Glutamatergic neuron (in vitro differentiated cells): ENCODE measurements at regions not wholly inside any gene's neighbourhood (a gene's known extent, or its start where the extent isn't known, plus 50 kb on each side); places are given as distances from the start of the nearest gene placed in this dataset.
A peak's percentile ranks its signal among the peaks of the same experiment; 100 is the strongest.

Experiments used
- DNase-seq: peaks from one replicate; pipeline ENCODE4 v3.0.0; 2022
- H3K27ac Mint-ChIP-seq: one replicate; pipeline ENCODE4 v1.8.0; 2020; ENCODE audit warnings: mild to moderate bottlenecking, mixed read lengths, inconsistent platforms; ENCODE audit not compliant: unreplicated experiment
- H3K27me3 Mint-ChIP-seq: one replicate; pipeline ENCODE4 v1.8.0; 2020; ENCODE audit warnings: mild to moderate bottlenecking, moderate library complexity, mixed read lengths, inconsistent platforms; ENCODE audit not compliant: unreplicated experiment
- H3K36me3 Mint-ChIP-seq: one replicate; pipeline ENCODE4 v1.8.0; 2020; ENCODE audit warnings: mild to moderate bottlenecking, mixed read lengths, inconsistent platforms; ENCODE audit not compliant: unreplicated experiment
- H3K4me1 Mint-ChIP-seq: one replicate; pipeline ENCODE4 v1.8.0; 2020; ENCODE audit warnings: mild to moderate bottlenecking, low read depth, mixed read lengths, inconsistent platforms; ENCODE audit not compliant: unreplicated experiment
- H3K4me3 Mint-ChIP-seq: one replicate; pipeline ENCODE4 v1.8.0; 2020; ENCODE audit warnings: mild to moderate bottlenecking, mixed read lengths, inconsistent platforms; ENCODE audit not compliant: unreplicated experiment
- H3K9me3 Mint-ChIP-seq: one replicate; pipeline ENCODE4 v1.8.0; 2020; ENCODE audit warnings: mild to moderate bottlenecking, moderate library complexity, mixed read lengths, inconsistent platforms; ENCODE audit not compliant: unreplicated experiment
- CTCF ChIP-seq: fragments of 200-600 bp; sonication (generic); IDR thresholded peaks from one replicate; pipeline ENCODE4 v1.5.0; 2021; ENCODE audit not compliant: partially characterized antibody, unreplicated experiment

- peaks cover 33% of the 10 kb centered on the region for H3K9me3 Mint-ChIP-seq
- no peak overlapping the region for H3K27ac Mint-ChIP-seq
- H3K36me3 Mint-ChIP-seq, result peaks cover 16% of the 10 kb centered on the region
- no peak overlapping the region for H3K4me3 Mint-ChIP-seq
- H3K27me3 Mint-ChIP-seq, result peaks cover 13% of the 10 kb centered on the region
- no peak for TF ChIP-seq CTCF
- no peaks in the 10 kb centered on the region for H3K4me1 Mint-ChIP-seq
- DNase-seq, result no peak
These were observed 610.3 kb downstream of the TBC1D22A start for GRCh38 chr22:47372596-47373385.

- Mint-ChIP-seq H3K4me1 (no peaks in the 10 kb centered on the region), H3K27ac (no peak overlapping the region), H3K36me3 (peaks cover 11% of the 10 kb centered on the region), H3K27me3 (peaks cover 19% of the 10 kb centered on the region), H3K4me3 (no peak overlapping the region), H3K9me3 (peaks cover 31% of the 10 kb centered on the region)
- DNase-seq, result no peak
- TF ChIP-seq CTCF, result no peak
These were observed 609.7 kb downstream of the TBC1D22A start for GRCh38 chr22:47372111-47372581.

DNA sequence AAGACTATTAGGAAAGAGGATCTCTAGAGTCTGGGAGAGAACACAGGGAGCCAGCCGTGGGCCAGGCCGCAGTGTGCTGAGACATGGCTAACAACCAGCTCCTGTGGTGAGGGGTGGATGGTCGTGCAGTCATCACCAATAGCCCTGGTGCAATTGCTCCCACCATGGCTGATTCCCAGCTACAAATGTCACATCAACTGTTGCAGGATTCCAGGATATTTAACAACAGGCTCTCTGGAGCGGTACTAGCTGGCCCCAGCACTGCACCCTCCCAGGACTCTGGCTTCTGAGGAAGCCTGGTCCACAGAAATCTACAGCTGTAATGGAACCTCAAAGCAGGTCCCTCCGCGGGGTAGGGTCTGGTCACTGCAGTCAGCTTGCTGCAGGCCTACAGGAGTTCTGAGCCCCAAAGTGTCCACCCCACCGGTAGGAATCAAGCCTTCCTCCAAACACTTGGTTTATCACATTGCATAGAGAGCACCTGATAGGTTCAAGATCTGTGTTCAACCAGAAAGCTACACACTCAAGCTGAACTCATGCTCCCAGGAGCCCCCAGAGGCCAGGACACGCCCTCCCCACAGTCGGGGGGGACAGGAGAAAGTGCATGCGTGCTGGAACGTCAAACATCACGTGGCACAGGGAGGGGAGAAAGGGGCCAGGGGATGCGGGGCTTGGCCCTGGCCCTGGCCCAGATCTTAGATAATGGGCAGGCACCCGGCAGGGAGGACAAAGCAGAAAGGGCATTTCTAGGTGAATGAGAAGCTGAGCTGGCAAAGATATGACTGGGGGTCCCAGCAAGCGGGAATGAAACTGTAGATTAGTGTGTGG is 609.0 kb downstream of the TBC1D22A start:
- Mint-ChIP-seq H3K27me3 (peaks cover 19% of the 10 kb centered on the region), H3K4me1 (no peaks in the 10 kb centered on the region), H3K4me3 (no peak overlapping the region), H3K27ac (no peak overlapping the region), H3K36me3 (peaks cover 11% of the 10 kb centered on the region), H3K9me3 (peaks cover 29% of the 10 kb centered on the region)
- no peak for DNase-seq
- no peak for TF ChIP-seq CTCF

DNA sequence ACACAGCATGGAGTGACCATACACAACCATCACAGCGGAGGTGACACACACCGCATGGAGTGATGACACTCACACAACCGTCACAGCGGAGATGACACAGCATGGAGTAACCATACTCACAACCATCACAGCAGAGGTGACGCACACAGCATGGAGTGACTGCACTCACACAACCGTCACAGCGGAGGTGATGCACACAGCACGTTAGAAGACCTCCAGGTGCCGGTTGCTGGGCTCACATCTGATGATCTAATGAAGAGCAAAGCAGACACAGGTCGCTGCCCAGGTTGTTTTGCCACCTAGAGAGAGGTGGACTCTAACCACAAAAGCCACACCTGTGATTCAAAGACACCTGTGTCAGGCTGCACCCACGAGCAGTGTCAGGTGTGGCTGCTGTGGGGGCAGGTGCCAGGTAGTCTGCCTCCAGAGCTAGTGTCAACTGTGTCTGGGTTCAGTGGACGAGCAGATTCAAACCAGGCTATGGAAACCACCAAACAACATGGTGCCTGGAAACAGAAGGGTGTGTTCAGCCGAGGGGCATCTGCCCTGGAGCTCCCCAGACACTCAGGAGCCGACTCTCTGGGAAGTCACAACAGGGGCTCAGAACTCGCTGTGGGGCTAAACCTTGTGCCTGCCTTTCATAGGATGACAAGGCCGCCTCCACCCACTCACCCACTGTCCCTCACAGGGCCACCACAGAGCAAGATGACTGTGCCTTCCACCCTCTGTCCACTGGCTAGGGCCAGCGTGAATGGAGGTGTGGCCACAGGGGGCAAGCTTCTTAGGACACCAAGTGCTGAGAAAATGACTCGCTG is 608.2 kb downstream of the TBC1D22A start:
- Mint-ChIP-seq H3K36me3 (peaks cover 11% of the 10 kb centered on the region), H3K9me3 (peaks cover 34% of the 10 kb centered on the region), H3K4me3 (peak overlapping the region; percentile 67), H3K27me3 (peaks cover 16% of the 10 kb centered on the region), H3K4me1 (no peaks in the 10 kb centered on the region), H3K27ac (peak overlapping the region; percentile 64)
- no peak for TF ChIP-seq CTCF
- no peak for DNase-seq
